ENCODE measurements at regions not wholly inside any gene's neighbourhood (a gene's known extent, or its start where the extent isn't known, plus 50 kb on each side); places are given as distances from the start of the nearest gene placed in this dataset.
"Not testable (repeated sequence)": the region's sequence is repeated elsewhere in the genome, so short reads cannot be mapped to it uniquely, and the experiment has no call there.

DNA sequence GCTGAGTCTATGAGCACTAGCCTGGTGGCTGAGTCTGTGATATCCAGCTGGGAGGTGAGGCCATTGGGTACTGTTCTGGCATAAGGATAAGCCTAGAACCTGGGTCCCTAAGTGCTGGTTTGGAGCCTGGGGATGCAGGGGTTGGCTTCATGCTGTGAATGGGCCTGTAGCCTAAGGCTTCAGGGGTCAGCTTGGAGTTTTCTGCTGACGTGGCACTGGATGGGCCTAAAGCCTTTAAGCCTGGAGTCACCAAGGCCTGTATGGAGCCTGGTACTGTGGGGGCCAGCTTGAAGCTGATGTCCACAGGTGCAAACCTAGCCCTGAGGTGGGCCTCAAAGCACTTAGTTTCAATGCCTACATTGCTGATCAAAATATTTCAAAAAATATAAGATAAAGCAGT is 979.6 kb upstream of the POU3F4 start:
- DNase-seq: no peak

DNA sequence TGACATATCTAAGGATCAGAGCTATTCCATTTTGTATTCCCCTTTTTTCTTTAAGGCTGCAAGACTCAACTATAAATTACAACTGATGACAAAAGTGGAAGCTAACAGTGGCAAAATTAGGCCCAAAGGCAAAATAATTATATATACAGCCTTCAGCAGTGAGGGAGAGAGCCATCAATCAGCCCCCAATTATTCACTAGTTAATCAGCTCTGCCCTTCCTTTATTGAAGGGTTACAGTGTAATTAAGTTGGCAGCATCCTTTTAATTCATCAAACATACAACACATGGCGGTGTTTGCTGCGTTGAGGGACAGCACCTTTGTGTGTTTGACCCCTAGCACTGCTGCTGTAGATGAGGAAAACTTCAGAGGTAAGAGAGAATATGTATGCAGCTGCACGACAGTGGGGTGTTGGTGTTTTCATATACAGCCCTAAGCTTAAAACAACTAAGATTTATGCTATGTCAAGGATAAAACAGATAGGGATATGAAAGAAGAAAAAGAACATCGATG is 973.9 kb upstream of the POU3F4 start:
- no peak for DNase-seq

DNA sequence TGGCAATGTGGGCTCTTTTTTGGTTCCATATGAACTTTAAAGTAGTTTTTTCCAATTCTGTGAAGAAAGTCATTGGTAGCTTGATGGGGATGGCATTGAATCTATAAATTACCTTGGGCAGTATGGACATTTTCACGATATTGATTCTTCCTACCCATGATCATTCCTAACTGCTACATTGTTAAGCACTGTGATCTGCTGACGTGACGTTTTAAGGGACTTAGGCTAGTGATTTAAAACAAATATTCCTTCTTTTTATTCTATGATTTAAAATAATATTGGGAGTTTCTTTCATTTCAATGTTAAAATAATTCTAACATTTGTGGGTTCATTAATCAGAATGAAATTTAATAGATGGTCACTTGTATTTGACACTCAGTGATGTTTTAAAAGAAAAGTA is 970.9 kb upstream of the POU3F4 start:
- DNase-seq: not testable (repeated sequence)

DNA sequence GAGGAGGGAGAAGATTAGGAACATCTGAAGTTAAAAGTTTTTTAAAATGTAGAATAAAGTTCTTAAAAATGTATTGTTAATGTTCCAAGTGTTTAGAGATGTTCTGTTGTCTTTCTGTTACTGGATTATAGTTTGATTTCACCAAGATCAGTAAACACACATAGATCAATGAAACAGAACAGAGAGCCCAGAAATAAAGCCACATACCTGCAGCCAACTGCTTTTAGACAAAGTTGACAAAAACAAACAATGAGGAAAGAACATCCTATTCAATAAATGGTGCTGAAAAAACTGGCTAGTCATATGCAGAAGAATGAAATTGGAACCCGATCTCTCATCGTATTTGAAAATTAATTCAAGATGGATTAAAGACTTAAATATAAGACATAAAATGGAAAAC is 966.3 kb upstream of the POU3F4 start:
- DNase-seq: no peak

DNA sequence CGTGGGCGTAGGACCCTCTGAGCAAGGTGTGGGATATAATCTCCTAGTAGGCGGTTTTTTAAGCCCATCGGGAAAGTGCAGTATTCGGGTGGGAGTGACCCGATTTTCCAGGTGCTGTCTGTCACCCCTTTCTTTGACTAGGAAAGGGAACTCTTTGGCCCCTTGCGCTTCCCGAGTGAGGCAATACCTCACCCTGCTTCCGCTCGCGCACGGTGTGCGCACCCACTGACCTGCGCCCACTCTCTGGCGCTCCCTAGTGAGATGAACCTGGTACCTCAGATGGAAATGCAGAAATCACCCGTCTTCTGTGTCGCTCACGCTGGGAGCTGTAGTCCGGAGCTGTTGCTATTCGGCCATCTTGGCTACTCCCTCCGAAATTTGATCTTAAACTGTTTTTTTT is 955.9 kb upstream of the POU3F4 start:
- not testable (repeated sequence) for DNase-seq

DNA sequence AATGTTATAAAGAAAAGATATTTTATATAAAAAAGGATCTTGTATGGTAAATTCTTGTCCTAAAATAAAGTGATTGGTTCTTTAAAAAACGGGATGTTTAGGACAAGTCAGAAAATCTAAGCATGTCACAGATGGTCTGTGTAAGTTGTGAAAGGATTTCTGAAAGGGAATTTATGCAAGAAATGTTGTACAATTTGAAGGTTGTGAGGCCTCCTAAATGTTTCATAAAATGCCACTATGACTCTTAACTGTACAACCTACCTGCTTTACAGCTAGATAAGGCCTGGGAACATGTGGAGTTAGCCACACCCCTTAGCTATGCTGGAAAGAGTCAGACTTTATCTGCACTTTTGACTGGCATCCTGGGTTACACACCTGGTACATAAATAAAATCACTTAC is 951.5 kb upstream of the POU3F4 start:
- no peak for DNase-seq

DNA sequence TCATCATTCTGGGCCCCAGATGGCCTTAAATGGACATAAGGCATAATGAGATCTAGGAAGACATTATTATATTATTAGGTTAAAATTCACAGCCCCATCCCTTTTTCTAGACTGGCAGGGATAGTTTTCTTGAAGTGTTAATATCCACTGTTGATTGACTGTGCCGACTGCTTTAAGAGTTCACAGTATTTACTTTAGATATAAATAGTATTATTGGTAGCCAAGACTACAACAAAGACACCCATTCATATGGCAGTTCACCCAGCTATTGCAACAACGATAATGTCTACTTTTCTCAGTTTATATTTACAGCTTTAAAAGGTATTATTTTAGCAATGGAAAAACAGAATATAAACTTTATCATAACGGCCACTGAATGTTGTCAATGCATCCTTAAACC is 922.2 kb upstream of the POU3F4 start:
- DNase-seq: no peak

DNA sequence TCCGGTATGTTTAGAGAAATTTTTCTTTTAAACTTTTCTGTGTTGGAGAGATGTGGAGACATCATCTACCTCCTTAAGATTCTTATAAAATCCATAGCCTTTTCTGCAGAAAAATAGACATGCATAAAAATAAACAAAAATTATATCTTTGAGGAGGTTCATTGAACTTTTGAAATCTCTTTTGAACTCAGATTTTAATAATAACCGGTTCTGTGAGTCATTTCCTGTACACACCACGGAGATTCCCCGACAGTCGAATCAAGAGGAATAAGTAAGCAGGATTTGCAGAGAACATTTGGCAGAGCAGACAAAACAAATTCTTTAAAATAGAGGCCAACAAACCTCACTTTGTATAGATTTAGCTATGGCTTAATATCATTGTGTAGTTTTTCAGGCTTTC is 918.7 kb upstream of the POU3F4 start:
- no peak for DNase-seq

DNA sequence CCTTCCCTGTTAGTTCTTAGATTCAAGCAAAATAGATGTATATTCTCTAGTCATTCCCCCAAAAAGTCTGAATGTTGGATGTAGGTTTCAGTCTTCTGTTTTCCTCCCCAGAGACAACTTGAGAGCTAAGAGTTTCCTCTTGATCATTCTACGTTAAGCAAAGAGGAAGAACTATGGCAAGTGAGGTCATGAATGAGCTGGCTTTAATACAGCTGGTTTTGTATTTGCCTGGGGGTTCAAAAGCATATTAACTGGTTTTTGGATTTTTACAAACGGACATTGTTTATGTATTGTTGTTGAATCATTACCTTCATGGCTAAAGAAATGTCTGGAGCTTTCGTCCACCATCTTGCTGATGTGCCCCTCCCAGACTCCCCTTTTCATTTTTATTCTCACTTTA is 916.7 kb upstream of the POU3F4 start:
- no peak for DNase-seq

DNA sequence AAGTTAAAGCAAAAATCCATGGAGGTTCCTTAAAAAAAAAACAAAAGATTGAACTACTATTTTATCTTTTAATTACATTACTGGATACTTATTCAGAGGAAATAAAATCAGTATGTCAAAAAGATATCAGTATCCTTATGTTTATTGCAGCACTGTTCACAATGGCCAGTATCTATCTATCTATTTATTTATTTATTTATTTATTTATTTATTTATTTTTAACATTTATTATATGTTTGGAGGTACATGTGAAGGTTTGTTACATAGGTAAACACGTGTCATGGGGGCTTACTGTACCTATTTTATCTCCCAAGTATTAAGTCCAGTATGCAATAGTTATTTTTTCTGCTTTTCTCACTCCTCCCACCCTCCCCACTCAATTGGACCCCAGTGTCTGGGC is 881.1 kb upstream of the POU3F4 start:
- DNase-seq: no peak

DNA sequence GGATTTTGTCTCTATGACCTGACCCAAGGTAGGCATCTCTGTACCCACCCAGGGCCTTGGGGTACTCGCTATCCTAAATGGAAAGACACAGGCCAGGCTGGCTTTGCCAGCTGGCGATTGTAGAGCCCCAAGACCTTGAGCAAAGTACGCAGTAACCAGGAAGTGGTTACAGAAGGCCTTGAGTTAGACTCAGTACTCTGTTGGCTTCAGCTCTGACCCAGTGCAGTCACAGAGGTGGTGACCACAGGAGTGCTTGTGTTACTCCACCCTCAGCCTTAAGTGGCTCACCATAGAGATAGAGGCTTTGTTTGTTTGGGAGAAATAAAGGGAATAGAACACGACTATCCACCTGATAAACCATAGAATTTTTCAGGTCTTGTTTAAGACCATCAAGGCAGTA is 880.5 kb upstream of the POU3F4 start:
- no peak for DNase-seq

DNA sequence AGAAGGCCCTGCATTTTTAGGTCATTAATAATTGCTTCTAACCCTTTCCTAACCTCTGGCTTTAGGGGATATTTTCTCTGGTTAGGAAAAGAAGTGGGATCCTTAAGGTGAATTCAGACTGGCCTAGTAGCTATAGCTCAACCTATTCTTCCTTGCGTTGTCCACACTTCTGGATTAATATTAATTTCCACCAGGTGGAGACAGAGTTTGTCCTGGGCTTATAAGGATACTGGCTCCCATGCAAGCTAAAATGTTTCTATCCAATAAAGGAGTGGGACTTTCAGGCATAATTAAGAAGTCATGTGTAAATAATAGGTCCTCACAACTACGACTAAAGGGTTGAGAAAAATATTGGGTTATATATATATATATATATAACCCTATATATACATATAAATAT is 860.0 kb upstream of the POU3F4 start:
- no peak for DNase-seq

DNA sequence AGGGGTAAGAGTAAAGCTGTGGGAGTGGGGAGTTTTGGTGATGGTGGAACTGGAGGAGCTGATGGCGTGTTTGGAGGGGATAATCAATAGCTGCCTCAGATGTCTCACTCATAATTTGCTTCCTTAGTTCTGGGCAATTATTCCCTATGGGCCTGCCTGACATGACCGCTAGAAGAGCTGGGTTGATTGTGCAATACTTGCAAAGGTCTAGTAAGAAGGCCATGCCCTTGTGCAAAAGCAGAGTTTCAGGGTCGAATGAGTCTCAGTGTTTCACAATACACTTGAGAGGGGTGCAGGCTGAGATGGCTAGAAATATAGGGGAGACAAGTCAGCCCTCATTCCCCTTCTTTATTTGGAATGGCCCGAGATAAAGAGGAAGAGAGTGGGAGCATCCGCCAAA is 858.4 kb upstream of the POU3F4 start:
- no peak for DNase-seq

DNA sequence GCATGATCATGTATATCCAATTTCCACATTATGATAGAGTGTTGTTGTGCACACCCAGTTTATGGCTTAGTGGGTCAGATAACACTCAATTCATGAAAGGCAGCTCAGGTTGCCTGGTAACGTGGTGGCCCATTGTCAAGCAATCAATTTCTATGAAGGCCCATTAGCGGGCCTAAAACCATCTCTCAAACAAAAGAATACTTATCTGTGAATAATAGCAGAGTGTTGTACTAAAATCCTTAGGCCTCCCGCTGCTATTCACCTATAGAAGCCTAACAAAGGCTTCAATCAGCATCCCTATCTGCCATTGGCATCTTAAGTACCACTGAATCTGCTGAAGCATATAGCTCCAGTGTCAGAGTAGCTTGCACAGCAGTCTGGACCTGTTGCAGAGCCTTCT is 849.6 kb upstream of the POU3F4 start:
- DNase-seq: no peak

DNA sequence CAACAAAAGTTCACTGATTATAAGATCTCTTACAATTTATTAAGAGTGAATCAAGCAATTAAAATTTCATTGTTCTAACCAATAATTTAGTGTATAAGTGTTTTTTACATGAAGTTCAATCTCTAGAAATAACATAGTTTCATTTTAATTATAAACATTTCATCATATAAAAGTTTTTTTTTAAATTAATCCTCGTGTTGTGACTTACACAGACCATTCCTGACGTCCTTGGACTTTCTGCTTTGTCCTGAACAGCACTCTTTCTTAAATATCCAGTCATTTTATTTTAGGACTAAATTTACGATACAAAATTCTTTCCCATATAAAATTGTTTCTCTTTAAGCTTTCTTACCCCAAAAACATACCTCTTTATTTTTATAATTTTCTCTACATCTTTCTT is 841.7 kb upstream of the POU3F4 start:
- no peak for DNase-seq

DNA sequence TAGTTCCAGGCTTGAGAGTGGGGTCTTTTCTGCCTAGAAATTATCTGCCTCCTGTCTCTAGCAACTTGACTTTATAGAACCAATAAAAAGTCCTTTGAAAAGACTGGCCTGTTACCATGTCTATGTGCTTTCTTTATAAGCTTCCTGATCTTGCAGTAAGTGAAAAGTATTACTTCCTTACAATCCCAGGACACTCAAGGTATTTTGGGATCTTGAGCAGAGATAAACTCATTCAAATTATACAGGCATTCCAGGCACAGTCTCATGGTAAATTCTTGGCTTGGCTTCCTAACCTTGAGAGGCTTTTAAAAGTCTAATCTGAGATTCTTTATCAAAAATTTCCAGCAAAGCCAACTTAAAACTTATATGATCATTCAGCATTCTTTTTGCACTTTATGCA is 833.0 kb upstream of the POU3F4 start:
- DNase-seq: no peak

DNA sequence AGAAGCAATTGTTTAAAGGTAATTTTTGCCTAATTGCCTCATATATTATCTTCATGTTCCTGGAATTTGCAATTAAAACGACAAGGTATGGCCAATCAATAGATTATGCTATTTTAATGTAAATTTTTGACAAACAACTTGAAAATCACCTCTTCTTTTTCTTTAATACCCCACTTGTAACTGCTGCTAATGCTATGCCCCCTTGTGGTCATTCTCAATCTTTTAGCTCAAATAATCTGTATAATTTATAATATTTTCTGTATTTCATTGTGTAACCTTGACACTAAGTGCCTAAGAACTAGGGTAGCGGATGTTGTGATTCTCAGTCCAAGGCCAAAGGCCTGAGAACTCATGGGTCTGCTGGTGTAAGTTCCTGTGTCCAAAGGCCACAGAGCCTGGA is 831.7 kb upstream of the POU3F4 start:
- no peak for DNase-seq

DNA sequence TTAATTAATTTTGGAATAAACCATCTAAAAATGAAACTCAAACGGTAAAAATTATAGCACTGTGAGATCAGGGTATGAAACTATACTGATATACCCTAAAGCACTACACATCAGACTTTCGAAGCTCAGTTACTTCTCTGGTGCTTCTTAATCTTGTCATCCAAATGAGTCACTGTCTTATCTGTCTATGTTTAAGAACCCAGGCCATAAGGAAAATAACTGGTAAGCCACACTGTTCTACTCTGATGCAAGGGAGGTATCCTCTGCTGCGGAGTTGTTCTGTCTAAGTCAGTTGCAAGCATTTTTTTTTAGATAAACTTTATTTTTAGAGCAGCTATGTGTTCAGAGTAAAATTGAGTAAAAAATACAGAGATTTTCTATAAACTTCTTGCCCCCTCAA is 830.8 kb upstream of the POU3F4 start:
- DNase-seq: no peak

DNA sequence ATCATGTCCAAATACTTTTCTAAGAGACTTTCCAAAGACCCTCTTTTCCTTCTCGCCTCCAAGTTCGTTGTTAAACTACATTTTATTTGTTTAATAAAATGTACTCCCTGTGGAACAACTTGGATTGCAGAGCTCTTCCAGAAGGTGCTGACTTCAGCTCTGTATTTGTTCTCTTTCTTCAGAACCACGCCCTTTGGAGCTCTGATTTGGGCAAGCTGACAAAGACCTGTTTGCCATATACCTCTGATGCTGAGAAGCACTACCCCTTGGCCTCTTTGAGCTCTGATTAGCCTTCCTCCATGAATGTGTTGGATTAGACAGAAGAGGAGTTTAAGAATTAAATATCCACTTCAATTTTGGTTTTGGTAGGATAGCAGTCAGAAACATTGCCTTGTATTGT is 815.1 kb upstream of the POU3F4 start:
- no peak for DNase-seq

DNA sequence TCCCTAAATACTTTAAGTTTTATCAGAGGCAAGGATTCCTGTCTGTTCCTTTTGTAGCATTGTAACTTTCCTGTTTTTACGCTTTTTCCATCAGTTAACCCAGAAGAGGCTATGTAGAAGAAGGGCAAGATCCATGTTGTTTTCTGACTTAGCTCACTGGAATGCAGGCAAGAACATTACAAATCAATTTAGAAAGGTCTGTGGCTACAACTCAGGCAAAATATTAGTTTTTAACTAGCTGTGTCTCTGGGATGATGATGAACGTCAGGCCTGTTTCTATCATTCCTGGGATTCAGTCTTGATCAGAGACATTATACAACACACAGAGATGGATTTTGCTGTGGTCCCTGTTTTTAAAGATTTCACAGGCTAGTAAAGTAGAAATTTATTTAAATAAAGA is 813.0 kb upstream of the POU3F4 start:
- DNase-seq: no peak

DNA sequence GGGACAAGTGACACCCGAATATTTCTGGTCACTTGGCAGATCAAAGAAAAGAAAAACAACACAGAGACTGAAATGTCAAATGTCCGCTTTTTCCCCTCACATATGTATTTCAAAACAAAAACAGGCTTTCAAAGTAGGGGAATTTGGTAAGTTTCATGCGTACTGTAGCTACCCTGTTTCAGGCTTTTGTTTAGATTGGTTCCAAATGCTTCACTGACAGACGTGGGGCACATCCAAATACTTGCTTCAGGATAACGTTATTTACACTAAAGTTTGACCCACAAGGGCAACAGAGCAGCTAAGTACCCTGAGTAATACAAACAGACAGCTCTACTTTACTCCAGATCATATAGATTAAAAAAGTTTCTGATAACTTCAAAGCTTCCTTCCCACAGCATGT is 804.5 kb upstream of the POU3F4 start:
- DNase-seq: no peak

DNA sequence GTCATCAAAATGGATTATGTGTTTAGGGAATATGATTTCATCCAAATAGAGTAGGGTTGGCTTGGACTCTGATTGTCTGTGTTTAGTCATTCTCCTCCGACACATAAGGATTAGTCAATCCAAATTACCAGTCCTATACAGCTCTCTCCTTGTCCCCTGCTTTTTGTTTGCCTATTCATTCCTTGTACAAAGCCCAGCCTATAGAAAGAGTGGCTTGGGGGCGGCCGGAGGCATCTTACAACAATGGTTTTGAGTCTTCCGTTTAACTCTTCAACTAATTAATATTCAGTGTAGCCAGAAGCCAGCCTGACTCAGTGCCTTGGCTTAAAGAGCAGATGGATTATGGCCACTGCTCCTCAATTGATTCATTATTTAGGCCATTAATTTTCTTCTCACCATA is 796.6 kb upstream of the POU3F4 start:
- no peak for DNase-seq

DNA sequence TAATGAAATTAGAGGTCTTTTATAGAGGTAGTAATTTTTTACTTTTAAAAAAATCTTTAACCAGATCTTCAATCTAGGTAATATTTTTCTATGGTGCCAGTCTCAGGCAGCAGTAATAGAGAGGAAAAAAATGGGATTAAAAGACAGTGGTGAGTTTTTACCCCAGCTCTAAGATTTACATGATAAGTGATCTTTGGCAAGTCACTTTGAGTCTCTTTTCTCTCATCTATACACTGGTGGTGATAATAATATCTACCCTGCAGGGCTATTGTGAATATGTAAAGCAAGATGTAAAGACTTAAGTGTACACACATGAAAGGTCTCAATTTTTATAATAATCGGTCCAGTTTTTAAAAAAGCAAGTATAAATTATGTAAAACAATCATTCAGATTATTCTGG is 786.2 kb upstream of the POU3F4 start:
- no peak for DNase-seq

DNA sequence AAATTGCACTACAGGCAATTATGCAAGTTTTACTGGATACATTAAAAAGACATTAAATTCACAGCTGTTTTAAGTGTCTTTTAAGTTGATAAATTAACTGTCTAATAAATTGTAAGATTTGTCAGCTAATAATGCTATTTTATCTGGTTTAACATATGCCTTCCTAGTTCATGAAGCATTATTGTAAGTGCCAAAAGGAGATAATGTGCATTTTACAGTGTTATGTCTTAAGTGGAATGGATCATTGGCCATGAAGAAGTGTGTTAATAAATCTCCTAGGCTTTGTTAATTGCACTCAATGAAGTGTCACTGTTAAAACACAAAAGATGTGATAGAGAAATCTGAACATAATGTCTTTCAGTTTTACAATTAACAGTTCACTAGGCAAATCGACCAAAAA is 784.3 kb upstream of the POU3F4 start:
- DNase-seq: no peak

DNA sequence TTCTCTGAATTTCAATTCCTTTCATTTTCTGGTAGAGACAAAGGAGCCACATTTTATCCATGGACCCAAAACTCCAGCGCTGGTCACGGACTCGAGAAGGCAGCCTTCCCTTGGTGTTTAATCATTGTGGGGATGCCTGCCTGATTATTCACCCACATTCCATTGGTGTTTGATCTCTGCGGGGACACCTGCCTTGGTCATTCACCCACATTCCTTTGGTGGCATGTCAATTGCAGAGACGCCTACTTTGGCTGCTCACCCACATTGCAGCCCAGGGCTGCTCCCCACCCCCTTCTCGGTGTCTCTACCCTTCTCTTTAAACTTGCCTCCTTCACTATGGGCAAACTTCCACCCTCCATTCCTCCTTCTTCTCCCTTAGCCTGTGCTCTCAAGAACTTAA is 780.7 kb upstream of the POU3F4 start:
- not testable (repeated sequence) for DNase-seq

DNA sequence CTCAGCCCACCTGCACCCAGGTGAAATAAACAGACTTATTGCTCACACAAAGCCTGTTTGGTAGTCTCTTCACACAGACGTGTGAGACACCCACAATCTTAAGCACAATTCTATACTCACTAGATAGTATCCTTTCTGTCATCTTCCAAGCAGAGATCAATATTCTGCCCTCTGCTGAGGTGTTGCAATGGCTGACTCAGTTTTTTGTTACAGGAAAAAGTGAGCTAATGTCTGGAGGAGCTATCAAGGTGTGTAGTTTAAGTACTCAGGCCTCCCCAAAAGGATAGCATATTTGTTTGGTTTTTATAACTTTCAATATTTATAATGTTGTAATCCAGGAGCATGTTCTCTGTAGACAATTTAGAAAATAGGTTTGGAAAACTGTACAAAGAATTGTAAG is 775.2 kb upstream of the POU3F4 start:
- DNase-seq: no peak

Measured in NCI-H526 treated with DMSO at 0.1 percent for 48 hours (cell line).